GM12892 (cell line): ENCODE measurements at regions not wholly inside any gene's neighbourhood (a gene's known extent, or its start where the extent isn't known, plus 50 kb on each side); places are given as distances from the start of the nearest gene placed in this dataset.

Source experiments
- POLR2A ChIP-seq: IDR thresholded peaks from 2 replicates; pipeline ENCODE4 v1.6.1; 2011; ENCODE audit warnings: low read depth, low read length, control low read depth
- POLR2AphosphoS5 ChIP-seq: IDR thresholded peaks from 2 replicates; pipeline ENCODE4 v1.6.1; 2011; ENCODE audit warnings: low read depth, low read length, control low read depth
- TAF1 ChIP-seq: IDR thresholded peaks from 2 replicates; pipeline ENCODE4 v1.6.1; 2011; ENCODE audit warnings: low read depth, mild to moderate bottlenecking, control low read depth, low read length, borderline replicate concordance

DNA sequence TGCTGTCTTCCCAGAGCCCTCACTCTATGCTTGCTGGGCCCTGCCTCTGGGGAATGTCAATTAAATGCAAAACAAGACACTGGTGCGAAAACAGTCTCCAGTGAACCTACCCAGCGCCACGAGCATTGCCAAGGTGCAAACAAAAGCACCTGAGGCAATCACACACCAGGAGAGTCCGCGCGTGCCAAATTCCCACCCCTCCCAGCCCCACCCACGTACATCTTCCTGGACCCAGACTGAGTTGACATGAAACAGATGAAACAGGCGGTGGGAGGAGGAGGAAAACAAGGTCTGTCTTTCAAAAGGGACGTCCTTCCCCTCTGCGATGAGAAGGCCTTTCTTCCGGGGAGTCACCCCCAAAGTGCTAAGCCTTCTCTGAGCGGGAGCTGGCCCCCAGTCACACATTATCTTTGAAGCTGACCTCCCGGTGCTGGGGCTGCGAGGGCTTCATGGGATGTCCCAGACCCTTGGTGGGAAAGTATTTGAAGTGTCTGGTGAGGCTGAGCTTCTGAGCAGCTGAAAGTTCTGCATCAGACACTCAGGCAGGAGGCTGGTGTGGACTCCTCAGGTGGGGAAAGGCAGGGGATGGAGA lies 200.4 kb downstream of the AXIN2 start:
- TF ChIP-seq POLR2A (no peak), TAF1 (no peak), POLR2AphosphoS5 (no peak)
